Panc1 (cell line): ENCODE measurements at regions not wholly inside any gene's neighbourhood (a gene's known extent, or its start where the extent isn't known, plus 50 kb on each side); places are given as distances from the start of the nearest gene placed in this dataset.

Experiments used
- ATAC-seq: fragments of 200-7000 bp; cut with Tn5 transposase; 2 replicates; pipeline ENCODE4 v1.9.1; 2020; ENCODE audit warnings: mild to moderate bottlenecking, moderate library complexity
- BruUV-seq: library from RNA; stranded (reverse); fragments of 400-500 nt; replicated peaks from 2 replicates; lab custom pipeline; 2021; lab: Mats Ljungman, UMichigan
- CTCF ChIA-PET: fragments of 300-600 bp; sonication (Branson Sonifier 250); formaldehyde crosslinking; loops from one replicate; lab custom pipeline; 2022; ENCODE audit warnings: antibody characterized with exemption; lab: Charles Lee
- POLR2A ChIA-PET: fragments of 300-600 bp; sonication (Branson Sonifier 250); formaldehyde crosslinking; loops from one replicate; lab custom pipeline; 2022; ENCODE audit warnings: antibody characterized with exemption; lab: Charles Lee
- DNase-seq: peaks from one replicate; pipeline ENCODE4 v3.0.0-alpha.2; 2010; ENCODE audit warnings: low read depth, low spot score
- H3K27ac ChIP-seq: 2 replicates; pipeline ENCODE4 v1.5.1; 2011; ENCODE audit warnings: mild to moderate bottlenecking, low read length, inconsistent platforms
- H3K27me3 ChIP-seq: fragments of 200-500 bp; sonication (Bioruptor generic); 2 replicates; pipeline ENCODE4 v1.6.0; 2014; ENCODE audit warnings: low read length, inconsistent platforms; ENCODE audit not compliant: control insufficient read depth, insufficient read depth
- H3K36me3 ChIP-seq: fragments of 200-500 bp; sonication (Bioruptor generic); 2 replicates; pipeline ENCODE4 v1.5.1; 2014; ENCODE audit warnings: inconsistent platforms, mild to moderate bottlenecking, low read length, moderate library complexity; ENCODE audit not compliant: control insufficient read depth, insufficient read depth
- H3K4me1 ChIP-seq: 2 replicates; pipeline ENCODE4 v1.5.1; 2011; ENCODE audit warnings: inconsistent platforms, mild to moderate bottlenecking, low read length, moderate library complexity; ENCODE audit not compliant: control insufficient read depth, insufficient read depth
- H3K4me3 ChIP-seq, 2 experiments: 2 replicates each; pipeline ENCODE4 v1.5.1; 2011 to 2012; ENCODE audit warnings: low read depth in 2 of 2, low read length in 2 of 2, mild to moderate bottlenecking in 2 of 2, inconsistent platforms in 1 of 2, moderate library complexity in 1 of 2
- H3K9me3 ChIP-seq: fragments of 200-500 bp; sonication (Bioruptor generic); 2 replicates; pipeline ENCODE4 v1.5.1; 2014; ENCODE audit warnings: low read depth, mild to moderate bottlenecking, inconsistent platforms, low read length, moderate library complexity; ENCODE audit not compliant: control insufficient read depth, insufficient read depth
- CTCF ChIP-seq: fragments of 450-650 bp; IDR thresholded peaks from 2 replicates; pipeline ENCODE4 v1.5.1; 2017; ENCODE audit warnings: mild to moderate bottlenecking
- POLR2AphosphoS5 ChIP-seq: IDR thresholded peaks from 2 replicates; pipeline ENCODE4 v1.6.1; 2012; ENCODE audit warnings: mild to moderate bottlenecking, low read depth, low read length, moderate library complexity
- SIN3A ChIP-seq: IDR thresholded peaks from 2 replicates; pipeline ENCODE4 v1.6.1; 2012; ENCODE audit warnings: low read depth, mild to moderate bottlenecking, low read length, moderate library complexity, borderline replicate concordance; ENCODE audit not compliant: insufficient read depth
- TCF7L2 ChIP-seq: IDR thresholded peaks from 2 replicates; pipeline ENCODE4 v1.6.1; 2011; ENCODE audit warnings: mild to moderate bottlenecking, low read depth, low read length, inconsistent platforms
- in situ Hi-C: cut with HindIII; loops from 2 replicates; pipeline ENCODE4 v1.10.0; 2016; ENCODE audit warnings: low sequenced_read_pairs, low pct_unique_long_range_greater_than_20kb
- intact Hi-C: fragments of 100-400 bp; cut with micrococcal nuclease; formaldehyde crosslinking; loops from one replicate; pipeline ENCODE4 v1.10.0; 2022; ENCODE audit not compliant: unreplicated experiment
- TF ChIP-seq, protein P1 (sequence below), 2 experiments: IDR thresholded peaks; 2 replicates each; pipeline ENCODE4 v1.6.1; 2011 to 2012; ENCODE audit warnings: low read depth in 2 of 2, control low read depth in 1 of 2, low read length in 1 of 2, mild to moderate bottlenecking in 1 of 2, moderate library complexity in 1 of 2; ENCODE audit not compliant: insufficient read depth in 1 of 2

- POLR2A ChIA-PET: no interaction called here
- H3K27me3 ChIP-seq: no peaks in the 10 kb centered on the region
- H3K36me3 ChIP-seq: no peaks in the 10 kb centered on the region
- no peaks in the 10 kb centered on the region for H3K4me1 ChIP-seq
- no peaks in the 10 kb centered on the region for H3K9me3 ChIP-seq
- no peak overlapping the region for H3K4me3 ChIP-seq
- no peak for ATAC-seq
- TF ChIP-seq, protein P1, sequence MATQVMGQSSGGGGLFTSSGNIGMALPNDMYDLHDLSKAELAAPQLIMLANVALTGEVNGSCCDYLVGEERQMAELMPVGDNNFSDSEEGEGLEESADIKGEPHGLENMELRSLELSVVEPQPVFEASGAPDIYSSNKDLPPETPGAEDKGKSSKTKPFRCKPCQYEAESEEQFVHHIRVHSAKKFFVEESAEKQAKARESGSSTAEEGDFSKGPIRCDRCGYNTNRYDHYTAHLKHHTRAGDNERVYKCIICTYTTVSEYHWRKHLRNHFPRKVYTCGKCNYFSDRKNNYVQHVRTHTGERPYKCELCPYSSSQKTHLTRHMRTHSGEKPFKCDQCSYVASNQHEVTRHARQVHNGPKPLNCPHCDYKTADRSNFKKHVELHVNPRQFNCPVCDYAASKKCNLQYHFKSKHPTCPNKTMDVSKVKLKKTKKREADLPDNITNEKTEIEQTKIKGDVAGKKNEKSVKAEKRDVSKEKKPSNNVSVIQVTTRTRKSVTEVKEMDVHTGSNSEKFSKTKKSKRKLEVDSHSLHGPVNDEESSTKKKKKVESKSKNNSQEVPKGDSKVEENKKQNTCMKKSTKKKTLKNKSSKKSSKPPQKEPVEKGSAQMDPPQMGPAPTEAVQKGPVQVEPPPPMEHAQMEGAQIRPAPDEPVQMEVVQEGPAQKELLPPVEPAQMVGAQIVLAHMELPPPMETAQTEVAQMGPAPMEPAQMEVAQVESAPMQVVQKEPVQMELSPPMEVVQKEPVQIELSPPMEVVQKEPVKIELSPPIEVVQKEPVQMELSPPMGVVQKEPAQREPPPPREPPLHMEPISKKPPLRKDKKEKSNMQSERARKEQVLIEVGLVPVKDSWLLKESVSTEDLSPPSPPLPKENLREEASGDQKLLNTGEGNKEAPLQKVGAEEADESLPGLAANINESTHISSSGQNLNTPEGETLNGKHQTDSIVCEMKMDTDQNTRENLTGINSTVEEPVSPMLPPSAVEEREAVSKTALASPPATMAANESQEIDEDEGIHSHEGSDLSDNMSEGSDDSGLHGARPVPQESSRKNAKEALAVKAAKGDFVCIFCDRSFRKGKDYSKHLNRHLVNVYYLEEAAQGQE (IDR thresholded peaks at IDR 0.05; ENCODE audit: insufficient read depth in 1 of 2, low read depth in 2 of 2, low read length in 1 of 2): no peak
- TF ChIP-seq POLR2AphosphoS5 (no peak), TCF7L2 (no peak), CTCF (no peak), SIN3A (no peak)
- intact Hi-C loops (no loop called here), in situ Hi-C loops (no loop called here)
- CTCF ChIA-PET: interaction anchor here (0.7 kb wide), 1 partner anchor 15 kb away, joined by 8 read pairs; no protein-coding TSS in a partner anchor
- no peak overlapping the region for H3K27ac ChIP-seq
- no TSS peak for BruUV-seq
- DNase-seq: no peak
Observed at GRCh38 chr2:8022908-8023640, 658.8 kb upstream of the ID2 start.

GRCh38 chr2:8024506-8024905 lies 657.4 kb upstream of the ID2 start:
- in situ Hi-C loops: no loop called here
- ATAC-seq (no peak), DNase-seq (no peak)
- no peaks in the 10 kb centered on the region for H3K36me3 ChIP-seq
- no peak overlapping the region for H3K4me3 ChIP-seq
- intact Hi-C loops: no loop called here
- no peak overlapping the region for H3K27ac ChIP-seq
- ChIA-PET CTCF (no interaction called here), POLR2A (no interaction called here)
- BruUV-seq: no TSS peak
- TF ChIP-seq SIN3A: no peak
- TF ChIP-seq, protein P1 (IDR thresholded peaks at IDR 0.05; ENCODE audit: insufficient read depth in 1 of 2, low read depth in 2 of 2, low read length in 1 of 2): no peak
- no peak for TF ChIP-seq TCF7L2
- no peak for TF ChIP-seq POLR2AphosphoS5
- no peak for TF ChIP-seq CTCF
- H3K4me1 ChIP-seq: no peaks in the 10 kb centered on the region
- H3K27me3 ChIP-seq: no peaks in the 10 kb centered on the region
- H3K9me3 ChIP-seq: no peaks in the 10 kb centered on the region
